ENCODE measurements at regions not wholly inside any gene's neighbourhood (a gene's known extent, or its start where the extent isn't known, plus 50 kb on each side); places are given as distances from the start of the nearest gene placed in this dataset.

DNA sequence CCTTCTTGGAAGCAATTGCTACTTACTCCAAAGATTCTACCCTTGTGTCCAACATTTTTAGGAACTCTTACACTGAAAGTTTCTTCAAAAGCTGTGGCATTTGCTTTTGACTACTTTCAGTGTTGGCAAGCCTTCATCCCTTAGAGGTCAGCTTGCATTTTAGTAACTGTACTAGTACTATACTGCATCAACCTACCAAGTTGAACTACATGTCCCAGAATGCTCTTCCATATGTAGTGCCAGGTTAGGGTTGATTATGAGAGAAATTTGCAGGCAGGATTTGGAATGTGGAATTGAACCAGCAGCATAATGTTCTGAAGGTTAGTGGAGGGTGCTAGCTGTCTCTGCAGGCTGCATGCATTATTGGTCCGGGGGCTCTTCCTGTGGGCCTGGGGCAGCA is 189.9 kb upstream of the FOXN2 start:
- Histone ChIP-seq H3K4me3 (ENCODE audit: low read depth, low read length) (no peak overlapping the region), H3K36me3 (ENCODE audit: control insufficient read depth, insufficient read depth, low read length) (no peaks in the 10 kb centered on the region), H3K27me3 (ENCODE audit: control insufficient read depth, insufficient read depth, low read length) (no peaks in the 10 kb centered on the region)
- no peak for DNase-seq (ENCODE audit: low read depth)
- TF ChIP-seq, protein P1, sequence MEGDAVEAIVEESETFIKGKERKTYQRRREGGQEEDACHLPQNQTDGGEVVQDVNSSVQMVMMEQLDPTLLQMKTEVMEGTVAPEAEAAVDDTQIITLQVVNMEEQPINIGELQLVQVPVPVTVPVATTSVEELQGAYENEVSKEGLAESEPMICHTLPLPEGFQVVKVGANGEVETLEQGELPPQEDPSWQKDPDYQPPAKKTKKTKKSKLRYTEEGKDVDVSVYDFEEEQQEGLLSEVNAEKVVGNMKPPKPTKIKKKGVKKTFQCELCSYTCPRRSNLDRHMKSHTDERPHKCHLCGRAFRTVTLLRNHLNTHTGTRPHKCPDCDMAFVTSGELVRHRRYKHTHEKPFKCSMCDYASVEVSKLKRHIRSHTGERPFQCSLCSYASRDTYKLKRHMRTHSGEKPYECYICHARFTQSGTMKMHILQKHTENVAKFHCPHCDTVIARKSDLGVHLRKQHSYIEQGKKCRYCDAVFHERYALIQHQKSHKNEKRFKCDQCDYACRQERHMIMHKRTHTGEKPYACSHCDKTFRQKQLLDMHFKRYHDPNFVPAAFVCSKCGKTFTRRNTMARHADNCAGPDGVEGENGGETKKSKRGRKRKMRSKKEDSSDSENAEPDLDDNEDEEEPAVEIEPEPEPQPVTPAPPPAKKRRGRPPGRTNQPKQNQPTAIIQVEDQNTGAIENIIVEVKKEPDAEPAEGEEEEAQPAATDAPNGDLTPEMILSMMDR (IDR thresholded peaks at IDR 0.05; ENCODE audit: insufficient read depth, low read length, poor library complexity, severe bottlenecking), result no peak

DNA sequence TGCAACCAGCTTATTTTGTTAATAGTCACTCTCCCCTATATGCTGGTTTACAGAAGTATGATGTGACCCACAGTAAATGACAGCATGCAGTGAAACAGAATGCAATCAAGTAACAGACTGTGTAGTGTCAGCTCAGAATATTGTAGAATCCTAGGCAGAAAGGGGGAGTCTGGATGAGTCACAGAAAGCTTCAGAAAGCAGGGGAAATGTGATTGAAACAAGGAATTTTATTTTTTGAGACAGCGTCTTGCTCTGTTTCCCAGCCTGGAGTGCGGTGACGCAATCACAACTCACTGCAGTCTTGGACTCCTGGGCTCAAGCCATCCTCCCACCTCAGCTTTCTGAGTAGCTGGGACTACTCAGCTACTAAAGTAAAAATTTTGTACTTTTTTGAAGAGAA is 188.3 kb upstream of the FOXN2 start:
- DNase-seq (ENCODE audit: low read depth), result peak; percentile 39

DNA sequence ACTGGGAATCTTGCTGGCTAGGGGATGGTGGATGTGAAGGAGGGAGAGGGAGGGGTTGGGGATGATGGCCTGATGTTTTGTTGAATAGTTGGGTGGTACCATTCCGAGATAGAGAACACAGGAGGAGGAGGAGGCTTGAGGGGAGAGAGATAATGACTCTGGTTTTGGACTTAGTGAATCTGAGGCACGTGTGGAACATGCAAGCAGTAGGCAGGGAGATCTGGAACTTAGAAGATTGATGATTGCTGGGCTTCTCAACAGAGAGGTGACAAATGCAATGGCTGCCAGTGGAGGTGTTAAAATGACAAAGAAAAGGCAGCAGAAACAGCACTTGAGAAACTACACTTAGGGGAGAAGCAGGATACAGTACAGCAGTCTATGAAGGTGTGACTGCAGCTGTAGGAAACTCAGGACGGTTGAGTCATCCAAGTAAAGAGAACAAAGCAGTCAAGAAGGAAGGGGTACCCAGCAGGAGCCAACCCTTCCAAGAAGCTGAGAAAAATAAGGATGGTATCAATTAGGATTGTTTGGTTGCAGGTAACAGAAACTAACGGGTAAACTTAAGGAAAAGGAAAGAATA is 186.8 kb upstream of the FOXN2 start:
- Histone ChIP-seq H3K4me3 (ENCODE audit: low read depth, low read length) (no peak overlapping the region), H3K36me3 (ENCODE audit: control insufficient read depth, insufficient read depth, low read length) (no peaks in the 10 kb centered on the region), H3K27me3 (ENCODE audit: control insufficient read depth, insufficient read depth, low read length) (no peaks in the 10 kb centered on the region)
- TF ChIP-seq, protein P1 (IDR thresholded peaks at IDR 0.05; ENCODE audit: insufficient read depth, low read length, poor library complexity, severe bottlenecking), result no peak
- DNase-seq (ENCODE audit: low read depth), result no peak

More for the DNA sequence above, 188.3 kb upstream of the FOXN2 start:
- TF ChIP-seq, protein P1 (IDR thresholded peaks at IDR 0.05; ENCODE audit: insufficient read depth, low read length, poor library complexity, severe bottlenecking), result no peak
- no peaks in the 10 kb centered on the region for H3K36me3 ChIP-seq (ENCODE audit: control insufficient read depth, insufficient read depth, low read length)
- H3K27me3 ChIP-seq (ENCODE audit: control insufficient read depth, insufficient read depth, low read length), result no peaks in the 10 kb centered on the region
- H3K4me3 ChIP-seq (ENCODE audit: low read depth, low read length), result no peak overlapping the region

DNA sequence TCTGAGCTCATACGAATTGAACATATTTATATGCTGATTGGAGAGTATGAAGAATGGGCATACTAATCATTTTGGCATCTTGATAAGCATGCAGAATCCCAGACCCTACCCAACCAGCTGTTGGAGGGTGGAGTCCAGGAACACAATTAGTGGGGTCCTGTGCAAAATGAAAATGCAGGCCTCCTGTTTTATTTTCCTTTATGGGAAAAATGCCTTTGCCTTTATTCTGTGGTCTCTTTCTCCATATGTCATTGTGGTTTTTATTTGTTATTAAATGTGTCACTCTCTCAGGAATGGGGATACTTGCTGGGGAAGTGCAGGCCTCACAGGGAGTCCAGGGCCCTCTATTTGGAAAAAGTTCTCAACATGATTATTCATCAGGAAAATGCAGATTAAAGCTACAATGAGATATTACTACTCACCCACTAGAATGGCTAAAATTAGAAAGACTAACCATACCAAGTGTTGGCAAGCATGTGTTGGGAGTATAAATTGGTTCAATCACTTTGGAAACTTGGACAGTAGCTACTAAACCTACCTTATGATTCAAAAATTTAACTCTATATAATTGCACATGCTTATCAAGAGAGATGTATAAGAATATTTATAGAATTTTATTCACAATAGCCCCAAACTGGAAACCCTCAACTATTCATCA is 185.1 kb upstream of the FOXN2 start:
- Histone ChIP-seq H3K4me3 (ENCODE audit: low read depth, low read length) (no peak overlapping the region), H3K36me3 (ENCODE audit: control insufficient read depth, insufficient read depth, low read length) (no peaks in the 10 kb centered on the region), H3K27me3 (ENCODE audit: control insufficient read depth, insufficient read depth, low read length) (no peaks in the 10 kb centered on the region)
- DNase-seq (ENCODE audit: low read depth), result no peak
- TF ChIP-seq, protein P1 (IDR thresholded peaks at IDR 0.05; ENCODE audit: insufficient read depth, low read length, poor library complexity, severe bottlenecking), result no peak

DNA sequence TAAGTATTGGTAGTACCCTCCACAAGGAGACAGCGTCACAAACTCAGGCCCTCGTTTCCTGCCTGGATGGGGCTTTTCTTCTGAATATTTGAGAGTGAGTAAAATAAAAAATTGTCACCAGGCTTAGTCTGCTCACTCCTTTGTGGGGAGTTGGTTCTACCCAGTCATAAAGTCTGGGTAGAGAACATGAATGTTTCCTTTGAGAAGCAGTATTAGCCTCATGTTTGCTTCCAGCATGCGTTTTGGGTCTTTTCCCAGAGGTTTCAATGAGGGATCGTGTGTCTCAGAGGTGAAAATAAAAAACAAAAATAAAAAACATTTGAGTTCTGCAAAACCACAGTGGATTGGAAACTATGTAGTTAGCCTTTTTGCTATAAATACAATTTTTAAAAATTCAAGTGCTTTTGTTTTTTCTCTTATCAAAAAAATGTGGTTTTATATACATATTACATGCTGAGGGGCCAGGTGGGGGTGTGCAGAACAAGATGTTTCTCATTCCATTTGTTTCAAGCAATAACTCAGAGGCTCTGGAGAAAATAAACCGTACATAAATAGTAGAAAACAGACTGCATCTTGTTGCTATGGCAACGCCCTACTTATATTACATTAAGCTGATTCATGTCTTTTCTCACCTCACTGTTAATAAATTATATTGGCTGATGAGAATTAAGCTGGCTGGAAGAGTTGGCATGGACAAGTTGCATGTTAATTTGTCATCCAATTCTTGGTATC is 182.8 kb upstream of the FOXN2 start:
- no peak for DNase-seq (ENCODE audit: low read depth)

More for the DNA sequence above, 182.8 kb upstream of the FOXN2 start:
- TF ChIP-seq, protein P1 (IDR thresholded peaks at IDR 0.05; ENCODE audit: insufficient read depth, low read length, poor library complexity, severe bottlenecking), result no peak
- no peaks in the 10 kb centered on the region for H3K36me3 ChIP-seq (ENCODE audit: control insufficient read depth, insufficient read depth, low read length)
- H3K4me3 ChIP-seq (ENCODE audit: low read depth, low read length), result no peak overlapping the region
- no peaks in the 10 kb centered on the region for H3K27me3 ChIP-seq (ENCODE audit: control insufficient read depth, insufficient read depth, low read length)

All from kidney epithelial cell (primary cell).